CD4-positive, alpha-beta T cell (primary cell): ENCODE measurements at regions not wholly inside any gene's neighbourhood (a gene's known extent, or its start where the extent isn't known, plus 50 kb on each side); places are given as distances from the start of the nearest gene placed in this dataset.

Experiments used
- ATAC-seq: fragments of 200-7000 bp; cut with Tn5 transposase; one replicate; pipeline ENCODE4 v1.10.0; 2022; ENCODE audit warnings: mild to moderate bottlenecking; ENCODE audit not compliant: poor library complexity
- CTCF ChIA-PET: fragments of 350-600 bp; sonication (Branson Sonifier 250); formaldehyde crosslinking; loops from one replicate; lab custom pipeline; 2021; ENCODE audit warnings: antibody characterized with exemption, inconsistent platforms; lab: Charles Lee
- POLR2A ChIA-PET: fragments of 350-600 bp; sonication (Branson Sonifier 250); formaldehyde crosslinking; loops from one replicate; lab custom pipeline; 2021; ENCODE audit warnings: antibody characterized with exemption, inconsistent platforms; lab: Charles Lee
- DNase-seq, 14 experiments: peaks; one replicate each; pipeline ENCODE4 v3.0.0-alpha.2; 2013 to 2020; ENCODE audit warnings: mixed read lengths in 2 of 14
- H3K27ac ChIP-seq, 2 donors: one replicate each; pipeline versions ENCODE4 v1.5.1 to v1.7.0; 2013; ENCODE audit warnings: low read length in 2 of 2, low read depth in 1 of 2, mild to moderate bottlenecking in 1 of 2
- H3K27me3 ChIP-seq, 2 experiments: 1 replicate in 1 of 2; 2 replicates in 1 of 2; pipeline versions ENCODE4 v1.6.1 to v1.7.0; 2013; ENCODE audit warnings: low read length in 2 of 2, control low read depth in 1 of 2, mild to moderate bottlenecking in 1 of 2, moderate library complexity in 1 of 2; ENCODE audit not compliant: insufficient read depth in 2 of 2, control insufficient read depth in 1 of 2
- H3K36me3 ChIP-seq: one replicate; pipeline ENCODE4 v1.6.1; 2013; ENCODE audit warnings: low read length, control low read depth; ENCODE audit not compliant: insufficient read depth
- H3K4me1 ChIP-seq: one replicate; pipeline ENCODE4 v1.6.1; 2013; ENCODE audit warnings: low read length, control low read depth; ENCODE audit not compliant: insufficient read depth
- H3K4me3 ChIP-seq: one replicate; pipeline ENCODE4 v1.5.1; 2013; ENCODE audit warnings: mild to moderate bottlenecking, low read length, moderate library complexity
- H3K9me3 ChIP-seq, 2 experiments: 1 replicate in 1 of 2; 2 replicates in 1 of 2; pipeline versions ENCODE4 v1.6.1 to v1.7.0; 2013; ENCODE audit warnings: low read length in 2 of 2, mild to moderate bottlenecking in 2 of 2, control low read depth in 1 of 2, moderate library complexity in 1 of 2; ENCODE audit not compliant: control insufficient read depth in 1 of 2, insufficient read depth in 1 of 2
- H3K27ac Mint-ChIP-seq: one replicate; pipeline ENCODE4 v1.8.0; 2020; ENCODE audit warnings: mixed read lengths
- H3K27me3 Mint-ChIP-seq: one replicate; pipeline ENCODE4 v1.8.0; 2021; ENCODE audit warnings: mixed read lengths
- H3K36me3 Mint-ChIP-seq: one replicate; pipeline ENCODE4 v1.8.0; 2021; ENCODE audit warnings: low read depth, mixed read lengths
- H3K4me1 Mint-ChIP-seq: one replicate; pipeline ENCODE4 v1.8.0; 2021; ENCODE audit warnings: low read depth, mixed read lengths
- H3K4me3 Mint-ChIP-seq: one replicate; pipeline ENCODE4 v1.8.0; 2020; ENCODE audit warnings: mild to moderate bottlenecking, mixed read lengths
- H3K9me3 Mint-ChIP-seq: one replicate; pipeline ENCODE4 v1.8.0; 2020; ENCODE audit warnings: mixed read lengths
- intact Hi-C, 2 experiments: fragments of 100-400 bp; cut with DNase I in 1 of 2; cut with micrococcal nuclease in 1 of 2; formaldehyde crosslinking; loops; one replicate each; pipeline versions ENCODE4 v1.15.1 to v1.9.0; 2023 to 2025; cut with DNase I, micrococcal nuclease
- TF ChIP-seq, protein P1 (sequence below): fragments of 200-600 bp; IDR thresholded peaks from one replicate; pipeline ENCODE4 v1.8.0; 2022; ENCODE audit warnings: antibody characterized with exemption, mild to moderate bottlenecking

DNA sequence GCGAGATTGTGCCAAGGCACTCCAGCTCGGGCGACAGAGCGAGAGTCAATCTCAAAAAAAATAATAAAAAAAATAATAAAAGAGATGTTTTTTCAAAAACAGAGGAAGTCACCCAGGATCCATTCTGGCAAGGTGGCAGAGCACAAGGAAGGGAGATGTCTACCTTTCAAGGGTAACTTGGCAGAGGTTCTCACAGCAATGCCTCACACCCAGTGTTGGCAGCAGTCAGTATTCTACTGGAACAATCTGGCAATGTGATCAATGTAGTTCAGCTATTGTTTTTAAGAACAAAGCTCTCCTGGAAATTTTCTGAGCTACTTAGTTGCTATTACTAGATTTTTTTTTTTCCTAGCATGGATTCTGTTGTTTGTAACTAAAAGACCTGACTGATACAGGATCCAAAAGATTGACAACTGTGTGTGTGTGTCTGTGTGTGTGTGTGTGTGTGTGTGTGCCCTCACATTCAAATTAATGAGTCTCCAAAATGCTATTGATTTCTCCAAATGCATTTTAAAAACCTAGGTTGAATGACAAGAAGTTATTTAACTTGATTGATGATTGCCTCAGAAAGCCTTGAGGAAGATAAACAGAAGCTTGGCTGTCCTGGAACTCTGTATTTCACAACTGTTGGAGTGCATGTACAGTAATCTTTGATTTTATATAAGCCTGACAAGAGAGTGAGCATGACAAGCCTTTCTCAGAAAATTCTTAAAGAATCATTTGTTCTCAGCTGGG lies 114.1 kb upstream of the RREB1 start:
- Histone ChIP-seq H3K36me3 (no peaks in the 10 kb centered on the region), H3K27ac (no peak overlapping the region), H3K4me3 (no peak overlapping the region), H3K4me1 (no peaks in the 10 kb centered on the region), H3K27me3 (no peaks in the 10 kb centered on the region), H3K9me3 (no peaks in the 10 kb centered on the region)
- ATAC-seq (no peak), DNase-seq (no peak)
- ChIA-PET CTCF (no interaction called here), POLR2A (no interaction called here)
- H3K4me1 Mint-ChIP-seq: no peaks in the 10 kb centered on the region
- no peaks in the 10 kb centered on the region for H3K9me3 Mint-ChIP-seq
- no peak overlapping the region for H3K4me3 Mint-ChIP-seq
- H3K36me3 Mint-ChIP-seq: no peaks in the 10 kb centered on the region
- intact Hi-C loops: no loop called here
- TF ChIP-seq, protein P1, sequence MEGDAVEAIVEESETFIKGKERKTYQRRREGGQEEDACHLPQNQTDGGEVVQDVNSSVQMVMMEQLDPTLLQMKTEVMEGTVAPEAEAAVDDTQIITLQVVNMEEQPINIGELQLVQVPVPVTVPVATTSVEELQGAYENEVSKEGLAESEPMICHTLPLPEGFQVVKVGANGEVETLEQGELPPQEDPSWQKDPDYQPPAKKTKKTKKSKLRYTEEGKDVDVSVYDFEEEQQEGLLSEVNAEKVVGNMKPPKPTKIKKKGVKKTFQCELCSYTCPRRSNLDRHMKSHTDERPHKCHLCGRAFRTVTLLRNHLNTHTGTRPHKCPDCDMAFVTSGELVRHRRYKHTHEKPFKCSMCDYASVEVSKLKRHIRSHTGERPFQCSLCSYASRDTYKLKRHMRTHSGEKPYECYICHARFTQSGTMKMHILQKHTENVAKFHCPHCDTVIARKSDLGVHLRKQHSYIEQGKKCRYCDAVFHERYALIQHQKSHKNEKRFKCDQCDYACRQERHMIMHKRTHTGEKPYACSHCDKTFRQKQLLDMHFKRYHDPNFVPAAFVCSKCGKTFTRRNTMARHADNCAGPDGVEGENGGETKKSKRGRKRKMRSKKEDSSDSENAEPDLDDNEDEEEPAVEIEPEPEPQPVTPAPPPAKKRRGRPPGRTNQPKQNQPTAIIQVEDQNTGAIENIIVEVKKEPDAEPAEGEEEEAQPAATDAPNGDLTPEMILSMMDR: no peak
- H3K27me3 Mint-ChIP-seq: no peaks in the 10 kb centered on the region
- H3K27ac Mint-ChIP-seq: no peak overlapping the region

DNA sequence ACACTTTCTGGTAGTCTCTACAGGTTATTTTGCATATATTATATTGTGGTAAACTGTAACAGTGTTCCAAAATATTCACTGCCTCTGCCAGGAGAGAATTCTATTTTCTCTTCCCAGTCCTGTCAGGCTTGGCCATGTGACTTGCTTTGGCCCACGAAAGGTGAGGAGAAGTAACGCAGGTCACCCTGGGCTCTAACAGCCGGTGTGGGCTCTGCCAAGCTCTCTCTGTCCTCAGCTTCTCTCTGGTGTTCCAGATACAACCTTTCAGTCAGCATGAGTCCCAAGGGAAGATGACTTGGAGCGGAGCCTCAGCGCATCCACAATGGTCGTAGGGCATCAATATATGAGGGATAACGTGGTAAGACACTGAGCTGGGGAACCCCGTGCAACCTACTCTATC lies 113.0 kb upstream of the RREB1 start:
- no peak for ATAC-seq
- DNase-seq: no peak
- H3K9me3 ChIP-seq: no peaks in the 10 kb centered on the region
- CTCF ChIA-PET: no interaction called here
- H3K9me3 Mint-ChIP-seq: no peaks in the 10 kb centered on the region
- intact Hi-C loops: no loop called here
- no peak overlapping the region for H3K27ac ChIP-seq
- H3K36me3 ChIP-seq: no peaks in the 10 kb centered on the region
- no peak overlapping the region for H3K27ac Mint-ChIP-seq
- H3K27me3 Mint-ChIP-seq: no peaks in the 10 kb centered on the region
- H3K4me3 ChIP-seq: no peak overlapping the region
- POLR2A ChIA-PET: no interaction called here
- H3K4me1 Mint-ChIP-seq: no peaks in the 10 kb centered on the region
- no peaks in the 10 kb centered on the region for H3K27me3 ChIP-seq
- no peak overlapping the region for H3K4me3 Mint-ChIP-seq
- H3K4me1 ChIP-seq: no peaks in the 10 kb centered on the region
- H3K36me3 Mint-ChIP-seq: no peaks in the 10 kb centered on the region
- TF ChIP-seq, protein P1: no peak

DNA sequence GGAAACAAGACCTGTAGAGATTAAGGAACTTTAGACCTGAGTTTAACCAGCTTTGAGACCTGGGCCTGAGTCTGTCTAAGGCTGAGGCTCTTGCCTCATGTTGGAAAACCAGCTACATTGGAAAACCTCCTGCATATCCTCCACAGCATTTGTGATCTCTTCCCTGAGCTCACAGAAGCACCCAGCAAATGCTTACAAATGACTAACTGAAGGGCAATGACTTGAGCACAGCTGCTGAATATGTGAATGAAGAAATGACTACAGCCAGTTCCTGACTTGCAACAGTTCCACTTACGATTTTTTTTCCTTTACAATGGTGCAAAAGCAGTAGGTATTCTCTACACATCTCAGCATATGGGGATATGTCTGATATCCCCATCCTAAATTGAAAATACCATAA lies 112.4 kb upstream of the RREB1 start:
- intact Hi-C loops: no loop called here
- ChIA-PET POLR2A (no interaction called here), CTCF (no interaction called here)
- no peaks in the 10 kb centered on the region for H3K9me3 Mint-ChIP-seq
- Histone ChIP-seq H3K27ac (no peak overlapping the region), H3K36me3 (no peaks in the 10 kb centered on the region), H3K27me3 (no peaks in the 10 kb centered on the region), H3K4me1 (no peaks in the 10 kb centered on the region), H3K9me3 (no peaks in the 10 kb centered on the region), H3K4me3 (no peak overlapping the region)
- H3K4me1 Mint-ChIP-seq: no peaks in the 10 kb centered on the region
- H3K4me3 Mint-ChIP-seq: no peak overlapping the region
- TF ChIP-seq, protein P1: no peak
- no peak overlapping the region for H3K27ac Mint-ChIP-seq
- no peaks in the 10 kb centered on the region for H3K27me3 Mint-ChIP-seq
- DNase-seq: no peak
- ATAC-seq: no peak
- H3K36me3 Mint-ChIP-seq: no peaks in the 10 kb centered on the region
